Activated naive CD8-positive, alpha-beta T cell (primary cell): ENCODE measurements at regions not wholly inside any gene's neighbourhood (a gene's known extent, or its start where the extent isn't known, plus 50 kb on each side); places are given as distances from the start of the nearest gene placed in this dataset.
"Not testable (repeated sequence)": the region's sequence is repeated elsewhere in the genome, so short reads cannot be mapped to it uniquely, and the experiment has no call there.

Experiments
- H3K27ac Mint-ChIP-seq: one replicate; pipeline ENCODE4 v1.8.0; 2021; ENCODE audit warnings: mixed read lengths
- H3K27me3 Mint-ChIP-seq: one replicate; pipeline ENCODE4 v1.8.0; 2021; ENCODE audit warnings: mixed read lengths
- H3K36me3 Mint-ChIP-seq: one replicate; pipeline ENCODE4 v1.8.0; 2021; ENCODE audit warnings: mixed read lengths
- H3K4me1 Mint-ChIP-seq: one replicate; pipeline ENCODE4 v1.8.0; 2021; ENCODE audit warnings: low read depth, mixed read lengths
- H3K4me3 Mint-ChIP-seq: one replicate; pipeline ENCODE4 v1.8.0; 2021; ENCODE audit warnings: mild to moderate bottlenecking, mixed read lengths
- H3K9me3 Mint-ChIP-seq: one replicate; pipeline ENCODE4 v1.8.0; 2021; ENCODE audit warnings: low read depth, mixed read lengths

GRCh38 chr1:70608815-70609214 lies 197.7 kb downstream of the CTH start:
- Mint-ChIP-seq H3K9me3 (peaks cover 4% of the 10 kb centered on the region), H3K27ac (no peak overlapping the region), H3K4me3 (no peak overlapping the region), H3K36me3 (no peaks in the 10 kb centered on the region), H3K4me1 (no peaks in the 10 kb centered on the region), H3K27me3 (peaks cover 5% of the 10 kb centered on the region)

DNA sequence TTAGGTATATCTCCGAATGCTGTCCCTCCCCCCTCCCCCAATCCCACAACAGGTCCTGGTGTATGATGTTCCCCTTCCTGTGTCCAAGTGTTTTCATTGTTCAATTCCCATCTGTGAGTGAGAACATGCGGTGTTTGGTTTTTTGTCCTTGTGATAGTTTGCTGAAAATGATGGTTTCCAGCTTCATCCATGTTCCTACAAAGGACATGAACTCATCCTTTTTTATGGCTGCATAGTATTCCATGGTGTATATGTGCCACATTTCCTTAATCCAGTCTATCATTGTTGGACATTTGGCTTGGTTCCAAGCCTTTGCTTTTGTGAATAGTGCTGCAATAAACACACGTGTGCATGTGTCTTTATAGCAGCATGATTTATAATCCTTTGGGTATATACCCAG lies 199.1 kb downstream of the CTH start:
- not testable (repeated sequence) for H3K27me3 Mint-ChIP-seq, H3K9me3 Mint-ChIP-seq, H3K27ac Mint-ChIP-seq, H3K4me3 Mint-ChIP-seq, H3K36me3 Mint-ChIP-seq, H3K4me1 Mint-ChIP-seq

DNA sequence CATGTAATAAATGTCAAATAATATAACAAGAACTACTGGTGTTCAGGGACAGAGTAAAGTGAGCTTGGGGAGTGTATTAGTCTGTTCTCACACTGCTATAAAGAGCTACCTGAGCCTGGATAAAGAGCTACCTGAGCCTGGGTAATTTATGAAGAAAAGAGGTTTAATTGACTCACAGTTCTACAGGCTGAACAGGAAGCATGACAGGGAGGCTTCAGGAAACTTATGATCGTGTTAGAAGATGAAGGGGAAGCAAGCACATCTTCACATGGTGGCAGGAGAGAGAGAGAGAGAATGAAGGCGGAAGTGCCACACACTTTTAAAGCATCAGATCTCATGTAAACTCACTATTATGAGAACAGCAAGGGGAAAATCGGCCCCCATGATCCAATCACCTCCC lies 205.9 kb downstream of the CTH start:
- H3K4me1 Mint-ChIP-seq: no peaks in the 10 kb centered on the region
- H3K9me3 Mint-ChIP-seq: peaks cover 4% of the 10 kb centered on the region
- no peak overlapping the region for H3K27ac Mint-ChIP-seq
- peaks cover 1% of the 10 kb centered on the region for H3K27me3 Mint-ChIP-seq
- H3K36me3 Mint-ChIP-seq: no peaks in the 10 kb centered on the region
- no peak overlapping the region for H3K4me3 Mint-ChIP-seq

- H3K27ac Mint-ChIP-seq: no peak overlapping the region
These were observed 206.7 kb downstream of the CTH start for GRCh38 chr1:70617728-70618127.

DNA sequence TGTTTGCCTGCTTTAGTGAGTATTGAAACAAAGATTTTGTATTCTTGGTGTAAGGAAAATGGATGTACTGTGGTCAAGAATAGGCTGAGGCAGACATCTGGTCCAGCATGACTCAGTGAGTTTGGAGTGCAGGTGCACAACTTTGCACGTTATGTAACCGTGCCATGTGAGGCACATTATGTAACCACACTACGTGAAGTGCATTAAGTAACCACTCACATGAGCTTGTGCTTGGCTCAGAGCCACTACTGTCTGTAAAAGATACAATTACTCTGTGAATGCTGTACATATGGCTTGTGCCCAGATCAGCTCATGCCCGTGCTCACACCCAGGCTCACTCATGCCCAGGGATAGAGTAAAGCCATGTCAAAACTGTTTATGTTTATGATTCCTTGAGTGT lies 216.8 kb downstream of the CTH start:
- no peak overlapping the region for H3K4me3 Mint-ChIP-seq
- peaks cover 1% of the 10 kb centered on the region for H3K27me3 Mint-ChIP-seq
- peaks cover 3% of the 10 kb centered on the region for H3K9me3 Mint-ChIP-seq
- H3K27ac Mint-ChIP-seq: no peak overlapping the region
- H3K4me1 Mint-ChIP-seq: no peaks in the 10 kb centered on the region
- H3K36me3 Mint-ChIP-seq: no peaks in the 10 kb centered on the region

More at GRCh38 chr1:70617728-70618127, 206.7 kb downstream of the CTH start:
- peaks cover 4% of the 10 kb centered on the region for H3K9me3 Mint-ChIP-seq
- no peaks in the 10 kb centered on the region for H3K4me1 Mint-ChIP-seq
- H3K4me3 Mint-ChIP-seq: no peak overlapping the region
- H3K27me3 Mint-ChIP-seq: peaks cover 2% of the 10 kb centered on the region
- H3K36me3 Mint-ChIP-seq: no peaks in the 10 kb centered on the region

DNA sequence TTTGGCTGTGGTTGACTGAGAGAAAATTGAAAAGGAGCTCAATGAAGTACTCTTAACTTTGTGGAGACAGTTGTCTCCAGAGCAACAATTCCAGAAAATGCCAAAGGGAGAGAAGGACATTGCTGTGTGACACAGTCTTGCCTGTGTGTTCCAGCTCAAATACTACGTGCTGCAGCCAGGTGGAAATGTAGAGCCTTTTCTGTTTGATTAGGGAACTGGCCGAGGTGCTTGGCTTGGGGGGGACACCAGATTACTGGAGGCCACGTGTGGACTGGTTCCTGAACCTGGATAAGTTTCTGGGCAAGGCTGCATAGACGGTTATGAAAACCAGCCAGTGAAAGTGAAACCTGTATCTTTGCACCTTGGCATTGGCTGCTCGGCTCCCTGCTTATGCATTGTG lies 217.9 kb downstream of the CTH start:
- H3K36me3 Mint-ChIP-seq: no peaks in the 10 kb centered on the region
- no peak overlapping the region for H3K27ac Mint-ChIP-seq
- no peak overlapping the region for H3K4me3 Mint-ChIP-seq
- H3K9me3 Mint-ChIP-seq: peaks cover 3% of the 10 kb centered on the region
- H3K27me3 Mint-ChIP-seq: peaks cover 1% of the 10 kb centered on the region
- H3K4me1 Mint-ChIP-seq: no peaks in the 10 kb centered on the region

- Mint-ChIP-seq H3K27ac (no peak overlapping the region), H3K4me3 (no peak overlapping the region), H3K27me3 (peaks cover 4% of the 10 kb centered on the region), H3K9me3 (peaks cover 3% of the 10 kb centered on the region), H3K4me1 (no peaks in the 10 kb centered on the region), H3K36me3 (no peaks in the 10 kb centered on the region)
These were observed 221.9 kb downstream of the CTH start for GRCh38 chr1:70633004-70633403.

DNA sequence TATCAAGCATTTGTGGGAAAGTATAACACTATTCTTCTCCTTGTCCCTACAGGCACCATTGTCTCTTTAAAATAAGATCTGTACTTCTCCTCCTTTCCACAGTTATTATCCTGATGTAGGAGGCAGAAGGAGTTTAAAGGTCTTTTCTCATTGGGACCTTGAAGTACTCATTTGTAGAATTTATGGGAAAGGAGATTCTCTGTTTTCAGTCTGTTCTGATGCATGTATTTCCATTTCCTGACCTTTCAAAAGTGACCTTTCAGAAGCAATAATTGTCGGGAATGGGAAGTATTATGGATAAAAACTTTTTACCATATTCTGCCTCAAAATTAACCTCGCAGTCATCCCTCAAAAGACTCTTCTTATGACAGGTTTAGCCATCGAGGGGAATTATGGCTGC lies 224.8 kb downstream of the CTH start:
- Mint-ChIP-seq H3K27me3 (peaks cover 7% of the 10 kb centered on the region), H3K27ac (no peak overlapping the region), H3K4me1 (no peaks in the 10 kb centered on the region), H3K36me3 (no peaks in the 10 kb centered on the region), H3K4me3 (no peak overlapping the region), H3K9me3 (peaks cover 3% of the 10 kb centered on the region)

GRCh38 chr1:70641868-70642267 lies 230.8 kb downstream of the CTH start:
- Mint-ChIP-seq H3K27me3 (peaks cover 7% of the 10 kb centered on the region), H3K4me1 (no peaks in the 10 kb centered on the region), H3K9me3 (peaks cover 7% of the 10 kb centered on the region), H3K27ac (no peak overlapping the region), H3K4me3 (no peak overlapping the region), H3K36me3 (no peaks in the 10 kb centered on the region)

- Mint-ChIP-seq H3K27me3 (peaks cover 3% of the 10 kb centered on the region), H3K4me1 (no peaks in the 10 kb centered on the region), H3K9me3 (no peaks in the 10 kb centered on the region), H3K27ac (no peak overlapping the region), H3K36me3 (no peaks in the 10 kb centered on the region), H3K4me3 (no peak overlapping the region)
These were observed 245.3 kb downstream of the CTH start for GRCh38 chr1:70656361-70656760.

- Mint-ChIP-seq H3K4me1 (no peaks in the 10 kb centered on the region), H3K4me3 (no peak overlapping the region), H3K9me3 (no peaks in the 10 kb centered on the region), H3K27me3 (no peaks in the 10 kb centered on the region), H3K36me3 (no peaks in the 10 kb centered on the region), H3K27ac (no peak overlapping the region)
These were observed 248.8 kb downstream of the CTH start for GRCh38 chr1:70659891-70660290.

DNA sequence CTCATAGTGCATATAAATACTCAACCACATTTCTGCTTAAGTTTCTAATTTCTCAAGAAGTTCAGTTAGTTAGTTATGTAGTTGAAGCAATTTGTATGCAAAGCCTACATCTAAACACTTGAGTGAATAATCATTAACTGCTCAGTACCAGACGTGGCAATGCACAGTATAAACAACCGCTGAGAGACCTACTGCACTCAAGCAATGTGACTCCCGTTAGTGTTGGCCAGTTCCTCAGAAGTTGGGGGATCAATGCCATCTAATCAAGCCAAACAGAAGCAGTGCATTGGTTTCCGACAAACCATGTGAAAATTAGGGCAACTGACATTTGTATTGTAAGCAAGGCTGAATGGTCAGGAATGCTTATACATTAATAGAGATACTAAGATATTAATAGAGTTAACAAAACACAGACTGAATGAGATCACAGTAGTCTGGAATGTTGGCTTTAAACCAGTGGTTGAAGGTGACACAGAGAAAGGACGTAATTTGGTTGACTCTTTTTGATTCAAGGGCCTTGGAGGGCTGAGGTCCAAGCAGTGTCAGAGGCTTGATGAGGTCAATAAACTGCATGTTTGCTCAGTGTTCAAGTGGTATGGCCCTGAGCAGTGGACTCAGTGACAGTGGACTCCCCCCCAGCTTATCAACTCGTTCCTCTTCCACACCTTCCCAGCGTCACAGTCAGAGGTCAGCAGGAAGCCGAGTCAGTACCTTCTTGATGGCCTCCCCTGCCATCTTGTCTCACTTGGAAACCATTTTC lies 255.5 kb downstream of the CTH start:
- H3K4me3 Mint-ChIP-seq: no peak overlapping the region
- H3K9me3 Mint-ChIP-seq: no peaks in the 10 kb centered on the region
- no peak overlapping the region for H3K27ac Mint-ChIP-seq
- H3K27me3 Mint-ChIP-seq: peaks cover 4% of the 10 kb centered on the region
- no peaks in the 10 kb centered on the region for H3K36me3 Mint-ChIP-seq
- H3K4me1 Mint-ChIP-seq: no peaks in the 10 kb centered on the region

DNA sequence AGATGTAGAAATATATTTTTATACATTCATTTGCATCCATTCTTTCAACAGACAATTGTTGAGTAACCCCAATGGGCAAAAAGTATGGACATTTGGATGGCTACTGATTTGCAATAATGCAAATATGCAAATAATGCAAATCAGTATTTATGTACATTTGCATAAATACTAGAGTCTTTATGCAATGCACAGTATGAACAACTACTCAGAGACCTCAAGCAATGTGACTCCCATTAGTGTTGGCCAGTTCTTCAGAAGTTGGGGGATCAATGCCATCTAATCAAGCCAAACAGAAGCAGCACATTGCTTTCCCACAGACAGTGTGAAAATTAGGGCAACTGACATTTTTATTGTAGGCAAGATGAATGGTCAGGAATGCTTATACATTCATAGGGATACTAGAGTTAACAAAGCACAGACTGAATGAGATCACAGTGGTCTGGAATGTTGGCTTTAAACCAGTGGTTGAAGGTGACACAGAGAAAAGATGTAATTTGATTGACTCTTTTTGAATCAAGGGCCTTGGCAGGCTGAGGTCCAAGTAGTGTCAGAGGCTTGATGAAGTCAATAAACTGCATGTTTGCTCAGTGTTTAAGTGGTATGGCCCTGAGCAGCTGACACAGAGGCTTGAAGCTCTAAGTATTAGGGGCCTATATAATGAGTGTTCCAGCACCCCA lies 256.6 kb downstream of the CTH start:
- Mint-ChIP-seq H3K27me3 (peaks cover 4% of the 10 kb centered on the region), H3K4me1 (no peaks in the 10 kb centered on the region), H3K36me3 (no peaks in the 10 kb centered on the region), H3K9me3 (no peaks in the 10 kb centered on the region), H3K4me3 (no peak overlapping the region), H3K27ac (no peak overlapping the region)

GRCh38 chr1:70671006-70671405 lies 259.9 kb downstream of the CTH start:
- H3K27me3 Mint-ChIP-seq: peaks cover 6% of the 10 kb centered on the region
- H3K9me3 Mint-ChIP-seq: no peaks in the 10 kb centered on the region
- H3K4me1 Mint-ChIP-seq: peaks cover 7% of the 10 kb centered on the region
- H3K4me3 Mint-ChIP-seq: no peak overlapping the region
- H3K36me3 Mint-ChIP-seq: no peaks in the 10 kb centered on the region
- H3K27ac Mint-ChIP-seq: no peak overlapping the region

DNA sequence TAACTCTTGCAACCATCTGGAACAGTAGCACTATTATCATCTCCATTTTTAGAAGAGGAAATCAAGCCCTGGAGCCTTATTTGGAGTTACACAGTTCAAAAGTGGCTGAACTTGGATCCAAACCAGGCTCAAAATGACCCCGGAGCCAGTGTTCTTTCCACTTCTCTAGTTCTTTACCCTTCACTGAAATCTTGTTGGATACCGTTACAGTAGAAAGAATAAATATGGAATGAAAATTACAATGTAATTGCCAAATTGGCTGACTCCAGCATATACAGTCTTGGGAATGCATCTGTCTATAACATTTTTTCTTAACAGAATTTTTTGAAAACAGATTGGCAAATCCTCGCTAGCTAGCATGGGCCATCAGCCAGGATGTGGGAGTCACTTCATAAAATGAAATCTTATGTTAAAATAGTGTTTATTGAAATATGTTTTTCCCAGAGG lies 261.4 kb downstream of the CTH start:
- peaks cover 7% of the 10 kb centered on the region for H3K4me1 Mint-ChIP-seq
- H3K27ac Mint-ChIP-seq: no peak overlapping the region
- no peak overlapping the region for H3K4me3 Mint-ChIP-seq
- peaks cover 6% of the 10 kb centered on the region for H3K27me3 Mint-ChIP-seq
- H3K9me3 Mint-ChIP-seq: no peaks in the 10 kb centered on the region
- no peaks in the 10 kb centered on the region for H3K36me3 Mint-ChIP-seq
